ENCODE measurements at regions not wholly inside any gene's neighbourhood (a gene's known extent, or its start where the extent isn't known, plus 50 kb on each side); places are given as distances from the start of the nearest gene placed in this dataset.

- TF ChIP-seq CTCF (conservative IDR thresholded peaks at IDR 0.05; ENCODE audit: low read depth in 2 of 2) (no peak), REST (IDR thresholded peaks at IDR 0.05; ENCODE audit: unreplicated experiment) (no peak), EZH2phosphoT487 (IDR thresholded peaks at IDR 0.05; ENCODE audit: unreplicated experiment) (no peak), EZH2 (IDR thresholded peaks at IDR 0.05; ENCODE audit: low read depth, unreplicated experiment) (no peak), NANOG (IDR thresholded peaks at IDR 0.05; ENCODE audit: borderline replicate concordance) (no peak), POLR2AphosphoS5 (IDR thresholded peaks at IDR 0.05; ENCODE audit: low read depth) (no peak)
Observed at GRCh38 chr9:734831-735511, 106.5 kb upstream of the DMRT1 start.

Data from GM23338 (cell line).